Stimulated activated CD4-positive, alpha-beta T cell treated with anti-CD3 and anti-CD28 coated beads, TNF-alpha, amount 100 ng/mL, for 48 hours (primary cell): ENCODE measurements at regions not wholly inside any gene's neighbourhood (a gene's known extent, or its start where the extent isn't known, plus 50 kb on each side); places are given as distances from the start of the nearest gene placed in this dataset.
"Not testable (repeated sequence)": the region's sequence is repeated elsewhere in the genome, so short reads cannot be mapped to it uniquely, and the experiment has no call there.

ENCODE experiments used
- DNase-seq, 3 donors: peaks; one replicate each; pipeline ENCODE4 v3.0.0-alpha.2; 2020; ENCODE audit warnings: low read depth in 3 of 3

DNA sequence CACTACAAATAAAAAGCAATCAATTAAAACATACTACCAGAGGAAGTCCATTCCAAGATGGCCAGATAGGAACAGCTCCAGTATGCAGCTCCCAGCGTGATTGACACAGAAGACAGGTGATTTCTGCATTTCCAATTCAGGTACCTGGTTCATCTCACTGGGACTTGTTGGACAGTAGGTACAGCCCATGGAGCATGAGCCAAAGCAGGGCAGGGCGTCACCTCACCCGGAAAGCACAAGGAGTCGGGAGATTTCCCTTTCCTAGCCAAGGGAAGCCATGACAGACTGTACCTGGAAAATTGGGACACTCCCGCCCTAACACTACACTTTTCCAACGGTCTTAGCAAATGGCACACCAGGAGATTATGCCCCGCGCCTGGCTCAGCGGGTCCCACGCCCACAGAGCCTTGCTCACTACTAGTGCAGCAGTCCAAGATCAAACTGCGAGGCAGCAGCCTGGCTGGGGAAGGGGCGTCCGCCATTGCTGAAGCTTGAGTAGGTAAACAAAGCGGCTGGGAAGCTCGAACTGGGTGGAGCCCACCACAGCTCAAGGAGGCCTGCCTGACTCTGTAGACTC is 106.0 kb downstream of the BUD13 start:
- DNase-seq, result not testable (repeated sequence)

DNA sequence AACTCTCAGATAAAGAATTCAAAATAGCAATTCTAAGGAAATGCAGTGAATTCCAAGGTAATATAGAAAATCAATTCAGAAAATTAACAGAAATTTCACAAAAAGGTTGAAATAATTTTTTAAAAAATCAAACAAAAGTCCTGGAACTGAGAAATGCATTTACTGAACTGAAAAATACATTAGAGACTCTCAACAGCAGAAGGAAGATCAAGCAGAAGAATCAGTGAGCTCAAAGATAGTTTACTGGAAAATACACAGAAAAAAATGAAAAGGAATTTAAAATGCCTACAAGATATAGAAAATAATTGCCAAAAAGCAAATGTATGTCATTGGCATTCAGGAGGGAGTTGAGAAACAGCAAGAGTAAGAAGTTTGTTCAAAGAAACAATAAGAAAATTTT is 107.3 kb downstream of the BUD13 start:
- DNase-seq, result no peak

DNA sequence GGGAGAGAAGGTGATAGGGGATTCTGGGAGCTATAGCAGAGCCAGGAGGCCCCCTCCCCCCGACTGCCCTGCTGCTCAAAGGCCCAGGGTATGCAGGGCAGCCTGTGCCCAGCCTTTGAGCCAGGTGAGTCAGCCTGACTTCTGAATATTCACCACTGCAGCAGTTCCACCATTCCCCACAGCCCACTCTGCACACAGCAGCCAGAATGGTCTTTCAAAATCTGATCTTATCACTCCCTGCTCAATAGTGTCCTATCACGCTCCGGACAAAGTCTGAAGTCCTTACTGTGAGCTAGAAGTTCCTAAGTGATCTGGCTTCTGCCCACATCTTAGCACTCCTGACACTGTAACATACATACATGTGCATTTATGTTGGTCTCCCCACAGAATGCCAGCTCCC is 111.7 kb downstream of the BUD13 start:
- DNase-seq, result no peak

DNA sequence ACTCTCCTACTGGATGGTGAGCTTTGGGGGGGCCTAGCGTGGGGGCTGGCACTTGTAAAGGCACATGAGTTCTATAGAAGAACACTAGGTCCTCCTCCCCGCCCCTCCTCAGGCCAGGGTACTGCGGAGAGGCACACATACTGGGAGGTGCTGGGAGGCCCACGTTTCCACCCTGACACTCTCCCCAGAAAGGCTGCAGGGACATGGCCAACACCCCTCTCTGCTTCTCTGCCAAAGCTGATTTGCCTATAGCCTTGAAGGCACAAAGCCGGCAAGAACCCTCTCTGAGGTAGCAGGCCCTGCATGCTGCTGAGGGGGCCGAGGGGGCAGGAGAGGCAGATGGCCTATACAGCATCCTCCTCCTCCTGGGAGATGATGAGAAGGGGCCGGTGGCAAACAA is 112.8 kb downstream of the BUD13 start:
- DNase-seq, result no peak

DNA sequence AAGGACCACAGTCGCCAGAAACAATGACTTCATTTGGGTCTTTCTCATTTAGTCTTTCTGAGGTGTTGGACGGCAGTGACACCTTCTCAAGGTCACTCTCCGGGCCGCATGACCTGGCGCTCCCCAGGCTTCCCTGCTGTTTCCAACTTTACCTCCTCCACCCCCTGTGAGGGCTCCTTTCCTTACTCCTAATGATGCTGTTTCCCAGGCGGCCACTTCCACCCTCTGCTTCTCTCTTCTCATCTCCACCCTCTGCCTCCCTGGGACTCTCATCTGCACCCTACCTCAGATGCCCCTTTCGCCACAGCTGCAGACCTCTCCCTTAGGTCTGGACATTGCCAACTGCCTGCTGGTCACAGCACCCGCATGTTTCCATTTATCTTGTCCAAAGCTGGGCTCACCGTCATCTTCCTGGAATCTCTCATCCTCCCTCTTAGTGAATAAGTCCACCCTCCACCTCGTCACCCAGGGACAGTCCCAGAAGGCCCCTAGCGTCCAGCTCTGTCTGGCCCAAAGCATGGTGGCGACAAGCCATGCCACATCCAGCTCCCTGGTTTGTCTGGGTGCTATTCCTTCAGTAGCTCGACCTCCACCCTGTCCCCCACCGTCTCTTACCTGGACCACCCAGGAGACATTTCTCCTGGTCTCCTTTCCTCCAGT is 113.8 kb downstream of the BUD13 start:
- no peak for DNase-seq

DNA sequence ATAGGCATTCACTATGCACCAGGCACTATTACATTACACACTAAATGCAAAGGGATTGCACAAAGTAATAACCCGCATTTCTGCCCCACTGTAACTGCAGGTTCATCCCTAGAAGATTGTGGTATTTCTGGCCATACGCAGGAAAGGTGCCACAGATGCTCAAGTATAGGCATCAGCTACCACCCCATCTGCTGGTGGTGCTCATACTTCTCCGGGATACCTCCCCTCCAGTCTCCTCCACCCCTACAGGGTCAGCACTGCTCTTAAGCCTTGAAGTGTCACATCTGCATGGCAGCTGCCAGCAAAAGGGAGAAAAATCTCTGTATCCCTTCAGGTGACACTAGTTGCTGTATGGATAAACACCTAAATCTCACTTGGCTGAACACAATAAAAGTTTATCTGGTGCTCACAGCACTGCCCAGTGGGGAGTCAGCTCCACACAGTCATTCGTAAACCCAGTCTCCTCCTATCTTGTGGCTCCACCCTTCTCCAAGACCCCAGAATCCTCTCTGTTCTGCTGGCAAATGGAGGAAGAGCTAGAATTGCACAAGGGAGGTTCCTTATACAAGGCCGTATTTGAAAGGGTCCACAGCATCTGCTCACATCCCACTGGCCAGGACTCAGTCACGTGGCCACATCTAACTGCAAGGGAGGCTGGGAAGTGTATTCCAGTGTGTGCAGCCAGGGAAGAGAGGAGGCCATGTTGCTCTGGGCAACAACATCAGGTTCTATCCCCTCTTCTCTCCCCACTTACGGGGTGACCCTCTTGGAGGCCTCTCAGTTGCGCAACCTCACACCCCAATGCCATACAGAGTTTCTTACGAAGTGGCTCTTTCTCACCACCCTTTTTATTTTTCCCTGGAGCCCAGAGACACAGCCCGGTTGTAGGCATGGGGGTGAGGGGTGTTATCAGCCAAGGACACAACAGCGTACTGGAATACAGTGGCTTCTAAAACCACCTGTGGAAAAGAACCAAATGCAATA is 114.7 kb downstream of the BUD13 start:
- no peak for DNase-seq

DNA sequence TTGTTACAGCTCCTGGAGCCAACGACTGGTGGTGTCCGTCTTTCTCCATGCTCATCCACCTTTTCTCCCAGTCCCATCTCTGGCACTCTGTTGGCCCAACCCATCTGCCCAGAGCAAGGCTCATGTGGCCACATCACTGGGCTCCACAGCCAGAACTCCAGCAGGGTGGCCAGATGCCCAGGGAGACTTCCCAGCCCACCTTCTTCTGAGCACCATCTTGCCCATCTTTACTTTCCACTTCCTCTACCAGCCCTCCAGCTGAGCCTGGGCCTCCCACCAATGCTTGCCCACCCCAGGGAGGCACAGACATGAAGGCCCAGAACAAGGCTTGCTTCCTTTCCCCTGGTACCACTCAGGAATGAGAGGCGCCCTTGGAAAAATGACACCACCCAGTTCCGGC is 116.8 kb downstream of the BUD13 start:
- no peak for DNase-seq

DNA sequence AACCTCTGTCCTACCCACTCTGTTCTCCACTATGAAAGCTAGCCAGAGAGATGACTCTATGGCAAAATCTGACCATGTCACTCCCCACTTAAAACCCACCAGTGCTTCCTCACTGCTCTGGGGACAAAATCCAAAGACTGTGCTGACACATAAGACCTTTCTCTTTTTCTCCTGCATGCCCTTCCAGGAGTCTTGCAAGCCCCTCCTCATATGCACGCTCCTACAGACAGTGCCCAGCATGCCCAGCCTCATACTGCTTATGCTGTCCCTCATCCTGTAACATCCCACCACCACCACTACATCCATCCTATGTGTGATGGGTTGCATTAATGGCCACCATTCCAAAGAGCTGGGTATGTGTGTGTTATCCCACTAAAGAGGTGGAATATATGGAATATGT is 118.3 kb downstream of the BUD13 start:
- no peak for DNase-seq

DNA sequence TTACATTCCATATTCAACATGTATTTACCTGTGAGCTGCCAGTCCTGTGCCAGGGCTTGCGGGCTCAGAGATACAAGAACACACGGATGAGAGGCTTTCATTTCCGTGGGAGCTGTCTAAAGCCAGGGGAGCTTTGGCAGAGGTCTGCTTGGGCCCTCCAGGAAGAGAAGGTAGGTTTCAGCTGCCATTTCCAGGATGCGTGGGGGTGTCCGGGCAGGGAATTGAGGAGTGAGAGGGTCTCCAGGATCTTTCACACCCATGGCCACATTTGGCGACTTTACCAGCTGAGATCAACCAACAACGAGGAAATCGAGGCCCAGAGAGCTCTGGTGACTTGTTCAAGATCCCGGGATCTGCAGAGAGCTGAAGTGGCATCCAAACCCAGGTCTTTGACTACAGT is 119.6 kb downstream of the BUD13 start:
- no peak for DNase-seq

DNA sequence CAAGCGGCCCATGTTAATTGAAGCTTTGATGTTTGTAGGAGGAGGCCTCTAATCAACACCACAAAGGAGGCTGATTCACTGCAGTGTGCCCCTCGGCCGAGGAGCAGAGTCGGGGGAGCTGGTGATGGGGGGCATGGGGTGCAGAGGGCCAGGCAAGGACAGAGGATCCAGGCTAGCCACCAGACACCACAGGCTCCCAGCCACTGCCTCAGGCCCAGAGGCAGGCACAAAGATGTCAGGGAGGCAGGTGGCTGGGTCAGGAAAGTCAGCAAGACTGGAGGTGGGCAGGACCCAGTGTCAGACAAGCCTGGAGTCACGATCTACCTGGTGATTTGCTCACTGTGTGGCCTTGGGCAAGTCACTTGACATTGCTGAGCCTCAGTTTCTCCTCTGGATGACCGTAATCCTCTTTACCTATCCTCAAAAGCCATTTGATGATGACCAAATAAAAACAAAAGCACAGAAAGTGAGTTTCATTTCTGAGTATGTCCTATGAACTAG is 121.0 kb downstream of the BUD13 start:
- DNase-seq, result no peak

DNA sequence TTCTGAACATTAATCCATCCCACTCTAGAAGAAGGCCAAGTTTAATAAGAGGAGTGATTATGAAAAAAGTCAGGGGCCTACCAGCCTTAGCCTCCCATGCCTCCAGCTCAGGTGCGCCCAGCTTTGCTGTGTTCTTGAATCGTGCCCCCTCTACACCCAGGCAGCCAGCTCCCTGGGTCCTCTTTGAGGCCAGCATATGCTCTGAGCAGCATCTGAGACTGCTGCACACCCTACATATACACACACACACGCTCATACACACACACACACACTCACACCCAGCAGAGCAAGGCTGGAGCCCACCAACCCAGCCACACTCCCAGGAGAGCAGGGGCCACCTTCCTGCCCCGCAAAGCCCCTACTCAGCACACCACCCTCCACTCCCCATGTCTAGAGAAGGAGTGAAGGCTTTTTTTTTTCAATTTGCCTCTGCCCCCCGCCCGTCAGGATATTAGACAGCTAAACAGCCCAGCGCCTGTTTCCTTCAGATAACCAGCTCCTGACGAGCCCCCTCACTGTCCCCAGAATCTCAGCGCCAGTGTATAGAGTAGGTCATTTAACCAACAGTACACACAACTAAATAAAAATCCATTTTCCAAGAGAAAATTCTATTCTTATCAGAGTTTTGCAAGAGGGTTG is 121.6 kb downstream of the BUD13 start:
- DNase-seq, result no peak

DNA sequence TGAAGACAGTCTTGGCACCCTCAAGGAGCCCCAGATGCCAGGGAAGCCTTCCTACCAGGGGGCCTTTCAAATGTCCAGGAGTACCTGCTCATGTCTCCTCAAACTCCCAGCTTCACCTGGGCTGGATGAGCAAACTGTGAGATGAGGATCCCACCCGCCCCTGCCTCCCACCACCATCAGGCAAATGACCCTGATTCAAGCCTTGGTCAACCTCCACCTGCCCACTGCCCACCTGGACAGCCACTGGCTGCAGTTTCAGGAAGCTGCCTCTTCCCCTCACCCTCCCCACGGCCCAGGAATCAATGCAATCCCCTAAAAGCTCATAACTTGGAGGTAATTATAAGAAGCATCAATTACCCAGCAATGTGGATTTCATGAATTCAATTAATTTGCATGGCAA is 122.7 kb downstream of the BUD13 start:
- no peak for DNase-seq

DNA sequence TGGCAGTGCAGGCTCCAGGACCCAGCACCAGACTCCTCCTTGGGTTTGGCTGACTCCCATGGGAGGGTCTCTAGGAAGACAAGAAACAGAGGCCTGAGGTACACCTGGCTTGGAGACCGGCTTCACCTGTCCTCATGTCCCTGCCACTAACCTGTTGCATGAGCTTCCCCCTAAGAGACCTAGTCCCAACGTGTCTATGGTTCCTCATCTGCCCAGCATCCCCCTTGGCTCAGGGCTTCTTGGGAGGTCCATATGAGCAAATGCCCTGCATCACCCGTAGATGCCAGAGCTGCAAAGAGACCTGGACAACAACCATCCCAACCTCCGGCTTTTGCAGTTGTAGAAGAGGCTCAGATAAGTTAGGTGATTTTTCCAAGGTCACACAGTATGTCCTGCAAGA is 123.5 kb downstream of the BUD13 start:
- no peak for DNase-seq

DNA sequence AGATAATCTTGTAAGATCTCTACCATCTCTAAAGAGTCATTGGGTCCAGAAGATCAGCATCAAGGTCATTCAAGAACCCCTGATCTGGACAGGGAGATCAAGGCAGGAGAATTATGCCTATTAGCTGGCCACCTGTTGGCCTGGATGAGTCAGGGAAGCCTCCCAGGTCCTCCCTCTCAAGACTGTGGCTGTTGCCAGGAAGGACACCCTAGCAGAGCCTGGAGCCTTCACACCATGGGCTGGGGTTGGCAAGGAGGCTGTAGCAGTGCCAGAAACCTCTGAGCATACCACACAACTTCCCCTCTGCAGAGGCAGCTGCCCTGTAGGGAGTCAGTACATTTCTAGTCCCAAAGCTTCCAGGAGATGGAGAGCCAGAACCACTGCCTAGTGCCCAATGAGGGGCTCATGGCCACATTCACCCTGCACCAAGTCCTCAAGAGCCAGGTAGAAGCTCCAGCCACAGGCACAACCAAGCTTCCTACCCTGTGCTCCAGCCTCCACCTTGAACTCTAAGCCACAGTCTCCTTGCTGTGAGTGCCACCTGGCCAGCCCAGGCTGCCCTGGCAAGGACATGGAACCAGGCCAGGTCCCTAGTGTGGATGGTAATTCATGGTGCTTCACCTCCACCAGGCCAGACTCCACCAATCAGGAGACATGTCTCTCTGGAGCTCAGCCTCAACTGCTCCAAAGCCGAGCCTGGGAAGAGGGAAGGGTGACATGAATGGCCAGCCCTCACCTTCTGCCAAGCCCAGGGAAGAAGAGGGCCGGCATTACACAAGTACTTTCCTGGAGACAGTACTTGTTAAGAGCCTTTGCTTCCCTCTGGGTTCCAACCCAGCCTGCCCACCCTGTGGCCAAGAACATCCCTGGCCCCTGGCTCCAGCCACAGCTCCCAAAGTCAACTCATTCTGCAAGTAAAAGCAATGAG is 124.3 kb downstream of the BUD13 start:
- DNase-seq, result no peak

DNA sequence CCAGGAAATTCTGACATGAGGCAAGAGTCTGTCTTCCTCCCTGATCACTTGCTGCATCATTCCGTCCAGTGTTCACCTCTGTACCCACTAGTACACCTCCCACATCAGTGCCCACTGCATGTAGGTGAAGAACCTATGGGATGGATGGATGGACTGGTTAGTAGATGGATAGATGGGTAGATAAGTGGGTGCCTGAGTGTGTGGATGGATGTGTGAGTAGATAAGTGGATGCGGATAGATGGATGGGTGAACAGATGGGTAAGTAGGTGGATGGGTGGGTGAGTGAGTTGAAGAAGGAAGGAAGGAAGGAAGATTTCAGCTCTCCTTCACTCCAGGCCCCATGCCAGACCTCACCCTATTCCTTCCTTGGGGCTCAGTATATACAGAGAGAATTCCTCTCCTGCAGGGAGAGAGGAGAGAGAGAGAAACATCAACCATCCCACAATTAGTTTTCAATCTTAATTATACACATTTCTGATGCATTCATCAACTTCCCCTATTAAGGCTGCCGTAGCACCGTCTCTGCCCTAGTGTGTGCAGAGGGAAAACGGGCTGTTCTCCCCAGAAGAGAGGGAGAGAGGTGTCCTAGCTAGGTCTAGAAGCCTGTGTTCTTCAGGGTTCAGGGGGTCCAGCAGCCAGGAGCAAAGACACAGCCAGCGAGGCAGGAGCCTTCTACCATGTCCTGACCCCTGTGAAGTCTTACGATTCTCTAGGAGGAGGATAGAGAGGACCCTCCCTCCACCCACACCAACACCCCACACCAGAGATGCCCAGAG is 125.3 kb downstream of the BUD13 start:
- DNase-seq, result no peak

DNA sequence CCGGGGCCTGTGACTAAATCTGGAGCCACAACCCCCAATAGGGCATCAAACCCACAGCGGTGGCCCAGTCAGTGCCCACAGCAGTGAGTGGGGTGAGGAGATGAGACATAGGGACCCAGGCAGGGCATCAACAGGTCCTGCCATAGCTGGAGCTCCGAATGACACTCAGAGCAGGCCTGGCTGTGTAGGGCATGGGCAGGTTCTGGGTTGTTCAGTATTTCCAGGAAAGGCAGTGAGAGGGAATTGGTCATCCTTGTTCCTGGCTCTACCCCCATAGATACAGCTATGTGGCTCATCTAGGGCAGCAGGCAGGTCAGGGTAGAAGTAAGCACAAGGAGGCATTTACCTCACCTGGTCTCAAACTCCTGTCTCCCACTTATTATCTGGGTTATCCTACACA is 126.6 kb downstream of the BUD13 start:
- DNase-seq, result no peak

DNA sequence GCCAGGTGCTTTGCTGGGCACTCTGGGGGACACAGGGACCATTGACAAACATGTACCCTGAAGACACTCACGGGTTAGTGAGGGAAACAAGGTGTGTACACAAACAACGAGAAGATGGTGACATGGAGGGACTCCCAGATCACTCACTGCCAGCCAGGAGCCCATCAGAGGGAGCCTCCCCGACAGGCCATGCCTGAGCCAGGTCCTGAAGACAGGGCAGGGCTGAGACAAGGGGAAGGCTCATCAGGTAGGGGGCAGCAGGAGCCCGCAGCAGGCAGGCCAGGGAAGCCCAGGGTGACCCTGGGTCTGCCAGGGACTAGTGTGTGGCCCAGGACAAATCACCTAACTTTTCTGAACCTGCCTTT is 127.9 kb downstream of the BUD13 start:
- DNase-seq, result no peak

DNA sequence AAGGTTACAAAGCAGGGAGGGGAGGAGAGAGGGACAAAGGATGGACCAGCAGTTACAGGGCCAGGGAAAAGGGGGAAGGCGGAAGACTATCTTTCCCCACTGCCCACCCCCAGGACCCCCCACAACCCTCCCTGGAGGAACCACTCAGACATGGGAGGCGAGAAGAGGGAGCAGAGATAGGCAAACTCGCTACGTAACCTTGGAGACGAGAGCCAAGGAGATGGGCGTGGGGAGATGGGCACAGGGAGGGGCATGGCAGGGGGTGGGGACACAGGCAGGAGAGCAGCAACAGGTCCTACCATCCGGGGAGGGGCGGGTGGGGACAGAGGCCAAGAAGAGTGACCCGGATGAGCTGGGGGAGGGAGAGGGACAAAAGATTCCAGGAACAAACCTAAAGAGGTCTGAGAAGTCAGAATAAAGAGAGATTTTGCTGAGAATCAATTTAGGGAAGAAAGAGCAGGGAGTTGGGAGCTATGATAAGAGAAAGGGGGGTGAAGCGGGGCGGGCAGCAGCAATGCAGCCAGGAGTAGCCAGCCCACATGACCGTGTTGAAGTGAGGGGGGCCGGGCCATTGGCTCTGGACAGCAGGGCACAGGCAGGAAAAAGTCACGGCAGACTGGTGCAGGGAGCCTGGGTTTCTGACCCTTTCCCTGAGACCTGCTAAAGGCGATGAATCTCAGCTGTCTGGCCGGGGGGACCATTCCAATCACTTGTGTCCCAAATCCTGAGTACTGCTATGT is 128.4 kb downstream of the BUD13 start:
- no peak for DNase-seq

DNA sequence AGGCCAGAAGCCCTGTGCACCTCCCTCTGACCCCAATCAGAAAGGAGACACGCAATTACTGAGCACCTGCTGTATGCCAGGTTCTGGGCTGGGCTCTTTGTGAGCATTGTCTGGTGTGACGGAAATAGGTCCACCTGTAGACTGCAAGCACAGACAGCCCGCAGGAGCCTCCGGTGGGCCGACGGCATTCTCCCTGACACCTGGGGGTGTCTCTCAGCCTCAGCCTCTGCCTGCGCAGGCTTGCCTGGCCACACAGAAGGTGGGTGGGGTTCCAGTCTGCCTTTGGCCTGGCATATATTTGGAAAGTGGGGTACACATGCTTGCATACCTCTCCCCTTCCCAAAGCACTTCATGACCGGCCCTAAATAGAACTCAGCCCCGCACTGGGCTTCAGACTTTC is 129.3 kb downstream of the BUD13 start:
- no peak for DNase-seq

DNA sequence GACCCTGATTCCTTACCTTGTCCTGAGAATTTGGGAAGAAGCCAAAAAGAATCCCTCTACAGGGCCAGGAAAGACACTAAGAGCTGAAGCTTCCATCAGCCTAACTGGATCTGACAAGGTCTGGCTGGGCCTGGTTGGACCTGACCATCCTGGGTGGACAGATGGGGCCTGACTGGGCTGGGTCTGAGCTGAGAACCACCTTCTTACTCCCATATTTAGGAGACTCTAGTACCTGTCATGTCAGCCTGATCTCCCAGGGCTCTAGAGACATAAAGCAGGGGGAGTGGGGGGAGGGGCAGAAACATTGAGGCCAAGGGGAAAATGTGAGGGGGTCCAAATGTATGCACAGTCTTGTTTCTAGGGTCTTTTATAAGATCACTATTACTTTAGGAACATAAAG is 129.9 kb downstream of the BUD13 start:
- no peak for DNase-seq
